ENCODE measurements at regions not wholly inside any gene's neighbourhood (a gene's known extent, or its start where the extent isn't known, plus 50 kb on each side); places are given as distances from the start of the nearest gene placed in this dataset.

DNA sequence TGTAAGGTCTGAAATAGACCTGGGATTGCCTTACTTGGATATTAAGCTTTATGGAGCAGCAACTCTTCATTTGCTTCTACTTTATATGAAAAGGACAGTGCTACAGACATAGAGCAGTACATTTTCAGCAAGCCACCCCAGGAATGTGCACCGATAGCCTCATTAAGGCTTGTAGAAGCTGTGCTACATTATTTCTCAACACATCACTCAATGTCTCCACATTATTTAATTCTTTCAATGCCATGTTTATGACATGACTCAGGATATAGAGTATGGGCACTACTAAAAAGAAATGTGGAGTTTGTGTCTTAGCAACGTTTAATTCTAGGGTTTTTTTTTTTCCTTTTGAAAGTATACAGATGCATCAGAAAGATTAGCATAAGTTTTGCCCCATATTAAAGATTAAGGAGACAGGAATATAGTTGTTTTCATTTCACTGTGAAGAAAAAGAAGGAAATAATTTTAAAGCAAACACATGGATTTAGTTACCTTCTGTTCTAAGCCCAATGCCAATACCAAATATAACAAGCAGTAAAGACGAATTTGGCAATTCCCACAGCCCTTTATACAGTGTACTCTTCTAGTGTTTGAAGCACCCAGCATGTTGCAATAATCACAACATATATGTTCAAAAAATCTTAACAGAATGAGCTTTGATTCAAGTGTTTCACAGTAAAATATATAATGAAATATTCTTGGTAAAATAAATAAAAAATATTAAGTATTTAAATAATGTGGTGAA lies 2140.1 kb upstream of the AGA start:
- no peak overlapping the region for H3K4me3 ChIP-seq (ENCODE audit: low read depth, low read length)
- TF ChIP-seq, protein P1, sequence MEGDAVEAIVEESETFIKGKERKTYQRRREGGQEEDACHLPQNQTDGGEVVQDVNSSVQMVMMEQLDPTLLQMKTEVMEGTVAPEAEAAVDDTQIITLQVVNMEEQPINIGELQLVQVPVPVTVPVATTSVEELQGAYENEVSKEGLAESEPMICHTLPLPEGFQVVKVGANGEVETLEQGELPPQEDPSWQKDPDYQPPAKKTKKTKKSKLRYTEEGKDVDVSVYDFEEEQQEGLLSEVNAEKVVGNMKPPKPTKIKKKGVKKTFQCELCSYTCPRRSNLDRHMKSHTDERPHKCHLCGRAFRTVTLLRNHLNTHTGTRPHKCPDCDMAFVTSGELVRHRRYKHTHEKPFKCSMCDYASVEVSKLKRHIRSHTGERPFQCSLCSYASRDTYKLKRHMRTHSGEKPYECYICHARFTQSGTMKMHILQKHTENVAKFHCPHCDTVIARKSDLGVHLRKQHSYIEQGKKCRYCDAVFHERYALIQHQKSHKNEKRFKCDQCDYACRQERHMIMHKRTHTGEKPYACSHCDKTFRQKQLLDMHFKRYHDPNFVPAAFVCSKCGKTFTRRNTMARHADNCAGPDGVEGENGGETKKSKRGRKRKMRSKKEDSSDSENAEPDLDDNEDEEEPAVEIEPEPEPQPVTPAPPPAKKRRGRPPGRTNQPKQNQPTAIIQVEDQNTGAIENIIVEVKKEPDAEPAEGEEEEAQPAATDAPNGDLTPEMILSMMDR (IDR thresholded peaks at IDR 0.05; ENCODE audit: control insufficient read depth, extremely low read depth, insufficient read depth) = no peak
- DNase-seq (ENCODE audit: low read depth) = no peak

DNA sequence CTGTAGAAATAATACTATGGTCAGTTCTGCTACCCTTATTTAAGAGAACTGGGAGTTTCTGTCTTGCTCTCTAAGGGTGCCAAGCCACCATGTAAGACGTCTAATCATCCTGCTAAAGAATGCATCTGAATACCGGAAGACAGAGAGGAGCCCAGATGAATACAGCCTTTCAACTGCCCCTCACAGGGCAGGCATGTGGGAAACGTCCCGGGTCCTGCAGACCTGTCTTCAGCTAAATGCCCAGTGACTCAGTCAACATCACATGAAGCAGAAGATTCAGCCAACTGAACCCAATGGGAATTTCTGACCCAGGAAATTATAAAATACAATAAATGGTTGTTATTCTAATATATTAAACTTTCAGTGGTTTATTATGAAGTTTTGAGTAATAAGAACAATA lies 2141.0 kb upstream of the AGA start:
- DNase-seq (ENCODE audit: low read depth) = no peak
- TF ChIP-seq, protein P1 (IDR thresholded peaks at IDR 0.05; ENCODE audit: control insufficient read depth, extremely low read depth, insufficient read depth) = no peak
- H3K4me3 ChIP-seq (ENCODE audit: low read depth, low read length) = no peak overlapping the region

DNA sequence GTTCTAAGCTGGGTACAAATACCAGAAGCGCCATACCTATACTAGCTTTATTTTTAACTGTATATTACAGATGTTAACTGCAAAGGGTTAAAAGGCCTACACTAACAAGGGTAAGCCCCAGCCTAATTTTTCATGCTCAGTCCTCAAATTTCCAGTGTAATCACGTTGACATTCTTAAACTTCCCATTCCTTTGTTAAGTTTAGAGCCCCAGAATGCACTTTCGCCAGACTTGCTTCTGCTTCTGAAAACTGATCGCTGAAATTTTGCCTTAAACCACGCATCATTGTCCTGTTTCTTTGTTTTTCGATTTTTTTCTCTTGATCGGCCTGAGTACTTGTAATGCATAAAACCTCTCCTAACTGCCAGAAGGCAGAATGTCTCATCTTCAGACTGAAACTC lies 2141.9 kb upstream of the AGA start:
- no peak for DNase-seq (ENCODE audit: low read depth)
- no peak overlapping the region for H3K4me3 ChIP-seq (ENCODE audit: low read depth, low read length)
- TF ChIP-seq, protein P1 (IDR thresholded peaks at IDR 0.05; ENCODE audit: control insufficient read depth, extremely low read depth, insufficient read depth) = no peak

DNA sequence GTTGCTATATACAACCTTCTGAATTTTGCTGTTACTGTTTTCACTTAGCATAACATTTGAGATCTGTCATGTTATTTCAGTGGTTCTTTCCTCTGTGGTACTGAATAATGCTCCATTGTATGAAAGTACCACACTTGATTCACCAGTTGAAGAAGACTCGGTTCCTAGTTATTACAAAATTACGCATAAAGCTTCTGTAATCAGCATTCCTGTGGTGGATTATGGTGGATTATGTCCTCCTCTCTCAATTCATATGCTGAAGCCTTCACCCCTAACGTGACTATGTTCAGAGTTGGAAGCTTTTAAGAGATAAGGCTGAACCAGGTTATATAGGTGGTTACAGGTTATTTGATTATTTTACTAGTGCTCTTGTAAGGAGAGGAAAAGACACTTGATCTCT lies 2143.5 kb upstream of the AGA start:
- DNase-seq (ENCODE audit: low read depth) = no peak
- H3K4me3 ChIP-seq (ENCODE audit: low read depth, low read length) = no peak overlapping the region
- TF ChIP-seq, protein P1 (IDR thresholded peaks at IDR 0.05; ENCODE audit: control insufficient read depth, extremely low read depth, insufficient read depth) = no peak

DNA sequence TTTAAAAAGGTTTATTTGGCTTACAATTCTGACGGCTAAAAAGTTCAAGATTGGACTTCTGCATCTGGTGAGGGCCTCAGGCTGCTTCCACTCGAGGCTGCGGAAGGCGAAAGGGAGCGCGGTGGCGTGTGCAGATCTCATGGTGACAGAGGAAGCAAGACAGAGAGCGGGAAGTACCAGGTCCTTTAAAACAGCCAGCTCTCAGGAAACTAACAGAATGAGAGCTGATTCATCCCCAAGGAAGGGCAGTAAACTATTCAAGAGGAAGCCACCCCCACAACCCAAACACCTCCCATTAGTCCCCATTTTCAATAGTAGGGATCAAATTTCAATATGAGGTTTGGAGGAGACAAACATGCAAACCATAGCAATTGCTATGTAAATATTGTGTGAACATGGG lies 2144.2 kb upstream of the AGA start:
- TF ChIP-seq, protein P1 (IDR thresholded peaks at IDR 0.05; ENCODE audit: control insufficient read depth, extremely low read depth, insufficient read depth) = no peak
- DNase-seq (ENCODE audit: low read depth) = no peak
- no peak overlapping the region for H3K4me3 ChIP-seq (ENCODE audit: low read depth, low read length)

DNA sequence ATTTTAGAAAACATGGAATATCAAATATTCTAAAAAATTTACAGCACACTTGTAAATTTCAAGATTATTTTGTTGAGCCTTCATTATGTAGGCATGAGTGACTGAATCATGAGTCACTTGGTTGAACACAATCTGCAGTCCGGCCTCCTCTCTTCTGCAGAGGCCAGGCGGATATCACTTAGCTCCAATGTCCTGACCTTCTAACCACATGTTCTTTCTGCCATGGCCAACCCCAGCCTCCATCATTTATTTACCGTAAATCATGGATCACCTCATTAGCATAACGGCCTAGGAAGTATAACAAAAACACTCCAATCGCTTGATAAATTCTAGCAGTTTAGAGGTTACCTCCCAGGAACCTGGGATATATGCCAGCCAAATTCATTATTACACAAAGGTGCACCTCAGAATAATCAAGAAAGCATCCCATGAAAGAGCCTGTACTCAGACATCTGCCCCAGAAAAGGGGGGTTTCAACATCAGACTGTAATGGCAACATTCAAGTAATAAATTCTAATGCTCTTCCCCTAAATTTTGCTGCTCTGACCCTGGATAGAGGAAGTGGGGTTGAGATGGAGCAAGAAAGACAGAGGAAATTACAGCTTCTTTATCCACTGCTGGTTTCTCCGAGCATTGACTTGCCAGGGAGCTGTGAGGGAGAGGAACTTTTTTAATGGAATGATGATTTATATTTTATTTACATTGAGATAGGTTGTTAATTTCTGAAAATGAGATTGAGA lies 2153.6 kb upstream of the AGA start:
- no peak for DNase-seq (ENCODE audit: low read depth)
- no peak overlapping the region for H3K4me3 ChIP-seq (ENCODE audit: low read depth, low read length)
- TF ChIP-seq, protein P1 (IDR thresholded peaks at IDR 0.05; ENCODE audit: control insufficient read depth, extremely low read depth, insufficient read depth) = no peak

Data from LNCaP clone FGC (cell line).